IMR-90 (cell line): ENCODE measurements at regions not wholly inside any gene's neighbourhood (a gene's known extent, or its start where the extent isn't known, plus 50 kb on each side); places are given as distances from the start of the nearest gene placed in this dataset.

Source experiments
- BHLHE40 ChIP-seq: fragments of 150-350 bp; IDR thresholded peaks from 2 replicates; pipeline ENCODE4 v1.6.1; 2016; ENCODE audit warnings: mild to moderate bottlenecking, low read depth, low read length
- CEBPB ChIP-seq: IDR thresholded peaks from 2 replicates; pipeline ENCODE4 v1.6.1; 2012; ENCODE audit warnings: low read depth, low read length, improper control_type of control experiment
- CHD1 ChIP-seq: IDR thresholded peaks from 2 replicates; pipeline ENCODE4 v1.6.1; 2012; ENCODE audit warnings: low read depth, low read length, improper control_type of control experiment
- FOS ChIP-seq: fragments of 150-350 bp; IDR thresholded peaks from 2 replicates; pipeline ENCODE4 v1.6.1; 2016; ENCODE audit warnings: low read depth, low read length
- MAFK ChIP-seq: IDR thresholded peaks from 2 replicates; pipeline ENCODE4 v1.6.1; 2012; ENCODE audit warnings: low read depth, low read length, improper control_type of control experiment
- NFE2L2 ChIP-seq: fragments of 150-350 bp; IDR thresholded peaks from 2 replicates; pipeline ENCODE4 v1.6.1; 2016; ENCODE audit warnings: low read depth, mild to moderate bottlenecking, low read length
- POLR2A ChIP-seq: IDR thresholded peaks from 2 replicates; pipeline ENCODE4 v1.6.1; 2012; ENCODE audit warnings: mild to moderate bottlenecking, low read depth, low read length
- RCOR1 ChIP-seq: IDR thresholded peaks from 2 replicates; pipeline ENCODE4 v1.6.1; 2012; ENCODE audit warnings: mild to moderate bottlenecking, low read length, improper control_type of control experiment; ENCODE audit not compliant: insufficient replicate concordance
- SMC3 ChIP-seq: fragments of 150-350 bp; IDR thresholded peaks from 2 replicates; pipeline ENCODE4 v1.6.1; 2016; ENCODE audit warnings: low read depth, mild to moderate bottlenecking, antibody characterized with exemption, low read length, moderate library complexity
- TF ChIP-seq, protein P1 (sequence below): conservative IDR thresholded peaks from 2 replicates; pipeline ENCODE4 v1.5.1; 2012; ENCODE audit warnings: mild to moderate bottlenecking, low read depth, low read length, improper control_type of control experiment
- TF ChIP-seq, protein P2 (sequence below): fragments of 150-350 bp; IDR thresholded peaks from 2 replicates; pipeline ENCODE4 v1.6.1; 2016; ENCODE audit warnings: low read depth, mild to moderate bottlenecking, low read length, moderate library complexity, borderline replicate concordance
- TF ChIP-seq, protein P3 (sequence below): fragments of 150-350 bp; IDR thresholded peaks from 2 replicates; pipeline ENCODE4 v1.6.1; 2017; ENCODE audit warnings: mild to moderate bottlenecking, antibody characterized with exemption, low read length, low read depth

DNA sequence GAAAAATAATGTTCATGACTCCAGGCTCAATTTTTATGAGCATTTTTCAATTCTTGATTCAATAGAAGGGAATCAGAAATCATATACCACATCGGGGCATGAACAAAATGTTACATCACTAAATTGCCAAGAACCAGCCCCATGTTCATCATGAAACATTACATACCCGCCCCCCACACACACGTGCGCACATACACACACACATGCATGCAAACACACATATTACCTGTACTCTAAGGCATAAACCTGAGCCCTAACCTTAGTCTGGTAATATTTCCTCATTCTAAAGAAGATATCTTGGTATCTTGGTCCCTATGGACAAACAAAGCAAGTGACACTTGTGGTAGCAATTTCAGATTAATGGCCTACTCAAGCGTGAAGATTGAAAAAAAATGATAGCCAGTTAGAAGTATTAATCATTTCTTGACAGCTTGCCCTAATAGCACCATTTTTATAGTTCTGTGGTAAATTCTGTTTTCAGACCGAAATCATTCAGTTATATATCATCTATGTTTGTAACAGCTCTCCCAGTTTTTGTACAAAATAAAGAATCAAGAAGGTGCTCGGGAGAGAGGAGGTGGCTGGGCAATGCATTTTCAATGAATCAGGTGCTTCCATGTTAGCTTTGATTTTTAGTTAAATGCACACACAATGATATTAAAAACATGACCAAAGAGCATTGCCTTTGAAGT, 95.4 kb upstream of the DOK5 start:
- TF ChIP-seq, protein P1, sequence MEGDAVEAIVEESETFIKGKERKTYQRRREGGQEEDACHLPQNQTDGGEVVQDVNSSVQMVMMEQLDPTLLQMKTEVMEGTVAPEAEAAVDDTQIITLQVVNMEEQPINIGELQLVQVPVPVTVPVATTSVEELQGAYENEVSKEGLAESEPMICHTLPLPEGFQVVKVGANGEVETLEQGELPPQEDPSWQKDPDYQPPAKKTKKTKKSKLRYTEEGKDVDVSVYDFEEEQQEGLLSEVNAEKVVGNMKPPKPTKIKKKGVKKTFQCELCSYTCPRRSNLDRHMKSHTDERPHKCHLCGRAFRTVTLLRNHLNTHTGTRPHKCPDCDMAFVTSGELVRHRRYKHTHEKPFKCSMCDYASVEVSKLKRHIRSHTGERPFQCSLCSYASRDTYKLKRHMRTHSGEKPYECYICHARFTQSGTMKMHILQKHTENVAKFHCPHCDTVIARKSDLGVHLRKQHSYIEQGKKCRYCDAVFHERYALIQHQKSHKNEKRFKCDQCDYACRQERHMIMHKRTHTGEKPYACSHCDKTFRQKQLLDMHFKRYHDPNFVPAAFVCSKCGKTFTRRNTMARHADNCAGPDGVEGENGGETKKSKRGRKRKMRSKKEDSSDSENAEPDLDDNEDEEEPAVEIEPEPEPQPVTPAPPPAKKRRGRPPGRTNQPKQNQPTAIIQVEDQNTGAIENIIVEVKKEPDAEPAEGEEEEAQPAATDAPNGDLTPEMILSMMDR: no peak
- no peak for TF ChIP-seq MAFK
- TF ChIP-seq POLR2A: no peak
- TF ChIP-seq, protein P2, sequence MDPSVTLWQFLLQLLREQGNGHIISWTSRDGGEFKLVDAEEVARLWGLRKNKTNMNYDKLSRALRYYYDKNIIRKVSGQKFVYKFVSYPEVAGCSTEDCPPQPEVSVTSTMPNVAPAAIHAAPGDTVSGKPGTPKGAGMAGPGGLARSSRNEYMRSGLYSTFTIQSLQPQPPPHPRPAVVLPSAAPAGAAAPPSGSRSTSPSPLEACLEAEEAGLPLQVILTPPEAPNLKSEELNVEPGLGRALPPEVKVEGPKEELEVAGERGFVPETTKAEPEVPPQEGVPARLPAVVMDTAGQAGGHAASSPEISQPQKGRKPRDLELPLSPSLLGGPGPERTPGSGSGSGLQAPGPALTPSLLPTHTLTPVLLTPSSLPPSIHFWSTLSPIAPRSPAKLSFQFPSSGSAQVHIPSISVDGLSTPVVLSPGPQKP: no peak
- TF ChIP-seq CEBPB: no peak
- TF ChIP-seq NFE2L2: no peak
- TF ChIP-seq SMC3: no peak
- no peak for TF ChIP-seq CHD1
- TF ChIP-seq RCOR1: no peak
- no peak for TF ChIP-seq BHLHE40
- no peak for TF ChIP-seq FOS
- TF ChIP-seq, protein P3, sequence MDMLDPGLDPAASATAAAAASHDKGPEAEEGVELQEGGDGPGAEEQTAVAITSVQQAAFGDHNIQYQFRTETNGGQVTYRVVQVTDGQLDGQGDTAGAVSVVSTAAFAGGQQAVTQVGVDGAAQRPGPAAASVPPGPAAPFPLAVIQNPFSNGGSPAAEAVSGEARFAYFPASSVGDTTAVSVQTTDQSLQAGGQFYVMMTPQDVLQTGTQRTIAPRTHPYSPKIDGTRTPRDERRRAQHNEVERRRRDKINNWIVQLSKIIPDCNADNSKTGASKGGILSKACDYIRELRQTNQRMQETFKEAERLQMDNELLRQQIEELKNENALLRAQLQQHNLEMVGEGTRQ: no peak
